SK-N-SH (cell line): ENCODE measurements at regions not wholly inside any gene's neighbourhood (a gene's known extent, or its start where the extent isn't known, plus 50 kb on each side); places are given as distances from the start of the nearest gene placed in this dataset.

Source experiments
- CTCF ChIA-PET: fragments of 300-600, 350-600 bp; formaldehyde crosslinking; extraction: SDS; loops from one replicate; lab custom pipeline; 2021; lab: Yijun Ruan, JAX
- POLR2A ChIA-PET: fragments of 350-600 bp; sonication (Branson Sonifier 250); formaldehyde crosslinking; extraction: SDS; loops from one replicate; lab custom pipeline; 2020; ENCODE audit warnings: antibody characterized with exemption, inconsistent platforms; lab: Yijun Ruan, JAX
- DNase-seq: peaks from one replicate; pipeline ENCODE4 v3.0.0; 2012
- H2AFZ ChIP-seq: fragments of 200-600 bp; sonication (generic); 2 replicates; pipeline ENCODE4 v1.8.1; 2016; ENCODE audit warnings: antibody characterized with exemption, mild to moderate bottlenecking, low read depth
- H3F3A ChIP-seq: fragments of 200-600 bp; sonication (generic); replicated peaks from 2 replicates; pipeline ENCODE3; 2016; ENCODE audit warnings: antibody characterized with exemption, mild to moderate bottlenecking; ENCODE audit not compliant: insufficient read depth
- H3K27ac ChIP-seq, 2 experiments: fragments of 200-500 bp in 1 of 2; fragments of 200-600 bp in 1 of 2; sonication (Bioruptor generic) in 1 of 2; sonication (generic), shearing (Covaris generic) in 1 of 2; 2 replicates each; pipeline versions ENCODE4 v1.5.1 to v1.6.1; 2014 to 2016; ENCODE audit warnings: low read depth in 2 of 2, inconsistent platforms in 1 of 2, low read length in 1 of 2, mild to moderate bottlenecking in 1 of 2, mixed read lengths in 1 of 2
- H3K27me3 ChIP-seq: fragments of 200-600 bp; sonication (generic), shearing (Covaris generic); 2 replicates; pipeline ENCODE4 v1.6.1; 2016; ENCODE audit warnings: mixed run types; ENCODE audit not compliant: insufficient read depth
- H3K36me3 ChIP-seq, 2 experiments: fragments of 200-500 bp in 1 of 2; fragments of 200-600 bp in 1 of 2; sonication (Bioruptor generic) in 1 of 2; sonication (generic) in 1 of 2; replicated peaks in 1 of 2; 2 replicates each; pipeline versions ENCODE3 to v1.5.1; 2014 to 2016; ENCODE audit warnings: low read length in 1 of 2, mild to moderate bottlenecking in 1 of 2; ENCODE audit not compliant: insufficient read depth in 2 of 2, control insufficient read depth in 1 of 2
- H3K4me1 ChIP-seq, 2 experiments: fragments of 200-500 bp in 1 of 2; fragments of 200-600 bp in 1 of 2; sonication (Bioruptor generic) in 1 of 2; sonication (generic), shearing (Covaris generic) in 1 of 2; 2 replicates each; pipeline versions ENCODE4 v1.5.1 to v1.6.1; 2014 to 2016; ENCODE audit warnings: low read depth in 1 of 2, low read length in 1 of 2, mixed run types in 1 of 2; ENCODE audit not compliant: insufficient read depth in 2 of 2, control insufficient read depth in 1 of 2
- H3K4me2 ChIP-seq: fragments of 200-600 bp; sonication (generic), shearing (Covaris generic); 2 replicates; pipeline ENCODE4 v1.6.1; 2017; ENCODE audit warnings: mixed run types
- H3K4me3 ChIP-seq, 2 experiments: fragments of 200-500 bp in 1 of 2; fragments of 200-600 bp in 1 of 2; sonication (Bioruptor generic) in 1 of 2; sonication (generic), shearing (Covaris generic) in 1 of 2; 2 replicates each; pipeline versions ENCODE4 v1.5.1 to v1.8.1; 2014 to 2016; ENCODE audit warnings: low read depth in 2 of 2, inconsistent platforms in 1 of 2, low read length in 1 of 2, mild to moderate bottlenecking in 1 of 2, mixed read lengths in 1 of 2, moderate library complexity in 1 of 2
- H3K79me2 ChIP-seq: fragments of 200-600 bp; sonication (generic); 2 replicates; pipeline ENCODE4 v1.8.1; 2017; ENCODE audit warnings: mild to moderate bottlenecking; ENCODE audit not compliant: insufficient read depth
- H3K9ac ChIP-seq: fragments of 200-600 bp; sonication (generic); 2 replicates; pipeline ENCODE4 v1.6.1; 2017; ENCODE audit warnings: mixed run types
- H3K9me2 ChIP-seq: fragments of 200-600 bp; sonication (generic); 2 replicates; pipeline ENCODE4 v1.6.1; 2017; ENCODE audit warnings: mixed run types
- H3K9me3 ChIP-seq: fragments of 200-600 bp; sonication (generic); 2 replicates; pipeline ENCODE4 v1.6.1; 2017; ENCODE audit warnings: mixed run types, mild to moderate bottlenecking, moderate library complexity
- H4K20me1 ChIP-seq: fragments of 200-600 bp; sonication (generic); 2 replicates; pipeline ENCODE4 v1.6.1; 2017; ENCODE audit warnings: mild to moderate bottlenecking, mixed run types; ENCODE audit not compliant: insufficient read depth
- ELF1 ChIP-seq: IDR thresholded peaks from 2 replicates; pipeline ENCODE4 v1.4.0; 2012
- EP300 ChIP-seq, 2 experiments: IDR thresholded peaks; 2 replicates each; pipeline versions ENCODE4 v1.4.0 to v1.6.1; 2012; ENCODE audit warnings: borderline replicate concordance in 1 of 2, low read depth in 1 of 2, low read length in 1 of 2
- FOSL2 ChIP-seq: IDR thresholded peaks from 2 replicates; pipeline ENCODE4 v1.4.0; 2012; ENCODE audit warnings: low read depth, mild to moderate bottlenecking, moderate library complexity, borderline replicate concordance
- FOXJ3 ChIP-seq: sonication (generic); formaldehyde crosslinking; IDR thresholded peaks from 2 replicates; pipeline ENCODE4 v1.5.1; 2020; ENCODE audit warnings: mild to moderate bottlenecking, missing genetic modification reagents
- FOXM1 ChIP-seq: IDR thresholded peaks from 2 replicates; pipeline ENCODE4 v1.4.0; 2012; ENCODE audit warnings: low read depth, mild to moderate bottlenecking
- JUND ChIP-seq: IDR thresholded peaks from 2 replicates; pipeline ENCODE4 v1.4.0; 2012
- MEF2A ChIP-seq: IDR thresholded peaks from 2 replicates; pipeline ENCODE4 v1.4.0; 2012; ENCODE audit warnings: low read depth, borderline replicate concordance
- MXI1 ChIP-seq: IDR thresholded peaks from 2 replicates; pipeline ENCODE4 v1.6.1; 2012; ENCODE audit warnings: mild to moderate bottlenecking, low read depth, low read length, improper control_type of control experiment
- NFIC ChIP-seq: IDR thresholded peaks from 2 replicates; pipeline ENCODE4 v1.4.0; 2012; ENCODE audit warnings: borderline replicate concordance
- POLR2AphosphoS5 ChIP-seq: IDR thresholded peaks from 2 replicates; pipeline ENCODE4 v1.6.1; 2012; ENCODE audit warnings: low read depth, low read length
- RAD21 ChIP-seq: IDR thresholded peaks from 2 replicates; pipeline ENCODE4 v1.6.1; 2012; ENCODE audit warnings: mild to moderate bottlenecking, low read length
- REST ChIP-seq: IDR thresholded peaks from 2 replicates; pipeline ENCODE4 v1.6.1; 2012; ENCODE audit warnings: mild to moderate bottlenecking, low read depth, low read length, moderate library complexity
- RFX5 ChIP-seq: IDR thresholded peaks from 2 replicates; pipeline ENCODE4 v1.6.1; 2012; ENCODE audit warnings: mild to moderate bottlenecking, improper control_type of control experiment, low read length
- SMC3 ChIP-seq: IDR thresholded peaks from 2 replicates; pipeline ENCODE4 v1.6.1; 2012; ENCODE audit warnings: low read depth, low read length, improper control_type of control experiment
- TAF1 ChIP-seq: IDR thresholded peaks from 2 replicates; pipeline ENCODE4 v1.6.1; 2012; ENCODE audit warnings: low read depth, mild to moderate bottlenecking, low read length, moderate library complexity, borderline replicate concordance
- USF2 ChIP-seq: fragments of 150-350 bp; IDR thresholded peaks from 2 replicates; pipeline ENCODE4 v1.6.1; 2017; ENCODE audit warnings: antibody characterized with exemption, low read length, low read depth, borderline replicate concordance
- YY1 ChIP-seq: IDR thresholded peaks from 2 replicates; pipeline ENCODE4 v1.4.0; 2012; ENCODE audit warnings: low read depth, mild to moderate bottlenecking
- WGBS: methylation state at CpG from one replicate; pipeline ENCODE4 v1.1.6; 2017; ENCODE audit warnings: low lambda C conversion rate; 5-methylcytosine and 5-hydroxymethylcytosine counted together
- TF ChIP-seq, protein P1 (sequence below): IDR thresholded peaks from 2 replicates; pipeline ENCODE4 v1.4.0; 2012; ENCODE audit warnings: low read depth, borderline replicate concordance

GRCh38 chr20:50261471-50262212 is 71.0 kb downstream of the CEBPB start:
- H2AFZ ChIP-seq: no peak overlapping the region
- CTCF ChIA-PET: no interaction called here
- 92% methylated on average over 7 of the region's 7 CpGs for WGBS

DNA sequence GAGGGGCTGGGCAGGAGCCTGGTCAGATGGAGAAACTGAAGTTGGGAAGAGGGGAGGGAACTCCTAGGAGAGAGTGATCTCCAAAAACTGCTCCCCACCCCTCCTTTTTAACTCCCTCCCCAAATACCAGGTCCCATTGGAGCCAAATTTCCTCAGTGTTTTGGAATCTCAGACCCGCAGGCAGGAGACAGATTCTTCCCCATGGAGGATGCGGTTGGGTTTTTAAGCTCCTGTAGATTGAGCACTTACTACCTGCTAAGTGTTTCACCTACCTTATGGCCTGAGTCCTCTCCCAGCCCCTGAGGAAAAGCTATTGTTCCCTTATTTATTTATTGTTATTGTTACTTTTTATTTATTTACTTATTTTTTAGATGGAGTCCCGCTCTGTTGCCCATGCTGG is 73.2 kb downstream of the CEBPB start:
- Histone ChIP-seq H4K20me1 (no peaks in the 10 kb centered on the region), H3K27me3 (no peaks in the 10 kb centered on the region), H3K27ac (no peak overlapping the region), H3K4me1 (no peaks in the 10 kb centered on the region), H3K4me2 (no peak overlapping the region), H3K79me2 (no peaks in the 10 kb centered on the region), H3F3A (no peaks in the 10 kb centered on the region), H2AFZ (no peak overlapping the region), H3K9ac (no peak overlapping the region), H3K9me3 (no peaks in the 10 kb centered on the region), H3K4me3 (no peak overlapping the region), H3K36me3 (no peaks in the 10 kb centered on the region), H3K9me2 (no peaks in the 10 kb centered on the region)
- no peak for TF ChIP-seq FOSL2
- TF ChIP-seq YY1: no peak
- no peak for TF ChIP-seq EP300 (IDR thresholded peaks at IDR 0.05; ENCODE audit: borderline replicate concordance in 1 of 2, low read depth in 1 of 2, low read length in 1 of 2)
- no peak for TF ChIP-seq RFX5
- no peak for TF ChIP-seq MEF2A
- TF ChIP-seq REST: no peak
- no peak for TF ChIP-seq NFIC
- no peak for TF ChIP-seq FOXJ3 (CRISPR knock-in tag)
- no peak for TF ChIP-seq POLR2AphosphoS5
- no peak for TF ChIP-seq SMC3
- WGBS: 92% methylated on average over 3 of the region's 3 CpGs
- CTCF ChIA-PET: interaction anchor here (0.7 to 1.0 kb wide), 2 partner anchors 9 to 151 kb away, joined by 3 read pairs; no protein-coding TSS in a partner anchor
- POLR2A ChIA-PET: no interaction called here
- no peak for DNase-seq

More at GRCh38 chr20:50261471-50262212, 71.0 kb downstream of the CEBPB start:
- no peak overlapping the region for H3K4me2 ChIP-seq
- no peaks in the 10 kb centered on the region for H3K36me3 ChIP-seq
- POLR2A ChIA-PET: no interaction called here
- H3K4me3 ChIP-seq: no peak overlapping the region
- DNase-seq: no peak
- no peaks in the 10 kb centered on the region for H3F3A ChIP-seq
- no peaks in the 10 kb centered on the region for H3K4me1 ChIP-seq
- TF ChIP-seq POLR2AphosphoS5: no peak
- no peak for TF ChIP-seq ELF1
- TF ChIP-seq JUND: no peak
- no peak for TF ChIP-seq SMC3
- no peak for TF ChIP-seq RAD21
- TF ChIP-seq MXI1: no peak
- TF ChIP-seq TAF1: no peak
- no peak for TF ChIP-seq FOSL2
- TF ChIP-seq FOXM1: no peak
- TF ChIP-seq USF2: no peak
- TF ChIP-seq EP300 (IDR thresholded peaks at IDR 0.05; ENCODE audit: borderline replicate concordance in 1 of 2, low read depth in 1 of 2, low read length in 1 of 2): no peak
- TF ChIP-seq, protein P1, sequence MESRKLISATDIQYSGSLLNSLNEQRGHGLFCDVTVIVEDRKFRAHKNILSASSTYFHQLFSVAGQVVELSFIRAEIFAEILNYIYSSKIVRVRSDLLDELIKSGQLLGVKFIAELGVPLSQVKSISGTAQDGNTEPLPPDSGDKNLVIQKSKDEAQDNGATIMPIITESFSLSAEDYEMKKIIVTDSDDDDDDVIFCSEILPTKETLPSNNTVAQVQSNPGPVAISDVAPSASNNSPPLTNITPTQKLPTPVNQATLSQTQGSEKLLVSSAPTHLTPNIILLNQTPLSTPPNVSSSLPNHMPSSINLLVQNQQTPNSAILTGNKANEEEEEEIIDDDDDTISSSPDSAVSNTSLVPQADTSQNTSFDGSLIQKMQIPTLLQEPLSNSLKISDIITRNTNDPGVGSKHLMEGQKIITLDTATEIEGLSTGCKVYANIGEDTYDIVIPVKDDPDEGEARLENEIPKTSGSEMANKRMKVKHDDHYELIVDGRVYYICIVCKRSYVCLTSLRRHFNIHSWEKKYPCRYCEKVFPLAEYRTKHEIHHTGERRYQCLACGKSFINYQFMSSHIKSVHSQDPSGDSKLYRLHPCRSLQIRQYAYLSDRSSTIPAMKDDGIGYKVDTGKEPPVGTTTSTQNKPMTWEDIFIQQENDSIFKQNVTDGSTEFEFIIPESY: no peak
- H3K27ac ChIP-seq: no peak overlapping the region
- H4K20me1 ChIP-seq: no peaks in the 10 kb centered on the region
- H3K79me2 ChIP-seq: no peaks in the 10 kb centered on the region
- H3K9me2 ChIP-seq: no peaks in the 10 kb centered on the region
- H3K27me3 ChIP-seq: no peaks in the 10 kb centered on the region
- no peak overlapping the region for H3K9ac ChIP-seq
- no peaks in the 10 kb centered on the region for H3K9me3 ChIP-seq
